Limb (tissue), 2 donors: ENCODE measurements at regions not wholly inside any gene's neighbourhood (a gene's known extent, or its start where the extent isn't known, plus 50 kb on each side); places are given as distances from the start of the nearest gene placed in this dataset.

Experiments used
- DNase-seq, 2 donors: peaks; one replicate each; pipeline ENCODE4 v3.0.0-alpha.2; 2016; ENCODE audit errors: extremely low spot score in 2 of 2

DNA sequence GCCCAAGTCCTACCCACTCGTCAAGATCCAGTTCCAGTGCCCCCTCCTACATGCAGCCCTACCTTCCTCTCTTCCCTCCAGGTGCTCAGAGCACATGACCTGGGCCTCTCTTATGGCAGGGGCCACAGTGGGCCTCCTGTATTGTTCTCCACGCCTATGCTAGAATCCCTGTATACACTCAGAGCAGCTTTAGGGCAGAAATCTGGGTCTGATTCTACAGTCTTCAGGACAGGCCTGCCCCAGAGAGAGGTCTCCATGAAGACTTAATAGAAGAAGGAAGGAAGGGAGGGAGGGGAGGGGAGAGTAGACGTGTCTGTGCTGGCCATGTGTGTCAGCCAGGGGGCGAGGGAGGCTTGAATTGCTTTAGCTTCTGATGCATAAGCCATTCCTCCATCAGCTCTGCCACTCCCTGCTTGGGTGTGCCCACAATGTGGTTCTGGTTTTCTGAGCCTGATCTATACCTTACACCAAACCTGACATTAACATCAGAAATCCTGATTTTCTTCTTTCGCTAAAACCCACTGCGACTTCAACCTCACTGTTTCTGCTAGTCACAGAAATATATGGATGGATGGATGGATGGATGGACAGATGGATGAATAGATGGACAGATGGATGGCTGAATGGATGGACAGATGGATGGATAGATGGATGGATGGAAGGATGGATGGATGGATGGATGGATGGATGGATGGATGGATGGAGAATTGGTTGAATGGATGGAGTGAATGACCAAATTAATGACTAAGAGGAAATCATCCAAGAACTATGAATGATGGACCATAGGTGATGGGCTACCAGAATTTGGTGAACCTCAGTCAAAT, 56.6 kb upstream of the PRDM11 start:
- no peak for DNase-seq

GRCh38 chr11:45090607-45091006, 55.8 kb upstream of the PRDM11 start:
- no peak for DNase-seq

DNA sequence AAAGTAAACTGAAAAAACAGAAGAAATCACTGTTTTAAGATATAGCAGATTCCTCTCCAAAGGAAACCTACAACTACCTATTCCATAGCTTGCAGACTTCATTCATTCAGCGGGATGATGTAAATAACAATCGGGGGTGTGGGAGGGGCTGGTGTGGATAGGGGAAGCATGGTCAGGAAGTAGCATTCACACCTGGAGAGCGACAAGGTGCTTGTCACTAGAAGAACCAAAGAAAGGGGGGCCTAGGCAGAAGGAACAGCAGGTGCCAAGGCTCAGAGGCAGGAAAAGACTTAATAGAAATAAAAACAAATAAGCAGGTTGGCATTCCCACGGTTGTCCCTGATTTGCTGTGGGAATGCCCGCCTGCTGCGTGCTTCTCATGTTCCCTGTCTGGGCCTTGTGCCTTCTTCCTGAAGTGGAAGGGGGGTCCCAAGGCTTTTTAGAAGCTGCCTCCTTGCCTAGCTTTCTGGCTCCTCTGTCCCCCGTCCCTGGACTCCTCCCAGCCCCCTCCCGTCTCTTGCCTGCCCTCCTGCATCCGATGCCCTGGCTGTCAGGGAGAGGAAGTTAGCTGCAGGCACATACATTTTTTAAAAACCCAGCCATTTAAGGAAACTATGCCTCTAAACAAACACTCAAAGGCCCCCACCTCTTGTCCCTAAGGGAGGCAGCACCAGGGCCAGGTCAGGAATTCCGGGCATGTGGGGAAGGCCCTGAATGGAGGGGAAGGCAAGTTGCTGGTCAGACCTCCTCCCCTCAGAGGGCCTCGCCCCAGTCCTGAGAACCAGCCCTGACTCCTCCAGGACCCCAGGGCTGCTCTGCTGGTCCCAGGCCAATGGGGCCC, 54.7 kb upstream of the PRDM11 start:
- peak in 1 of 2 donors; percentile 30 for DNase-seq

DNA sequence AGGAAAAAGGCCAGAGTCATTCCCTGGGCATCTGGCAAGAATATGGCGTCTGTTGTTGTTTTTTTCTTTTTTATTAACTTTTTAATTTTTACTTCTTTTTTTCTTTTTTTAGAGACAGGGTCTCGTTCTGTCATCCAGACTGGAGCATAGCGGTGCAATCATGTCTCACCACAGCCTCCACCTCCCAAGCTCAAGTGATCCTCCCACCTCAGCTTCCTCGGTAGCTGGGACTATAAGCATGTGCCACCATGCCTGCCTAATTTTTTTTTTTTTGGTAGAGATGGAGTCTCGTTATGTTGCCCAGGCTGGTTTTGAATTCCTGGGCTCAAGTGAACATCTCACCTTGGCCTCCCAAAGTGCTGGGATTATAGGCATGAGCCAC, 54.0 kb upstream of the PRDM11 start:
- DNase-seq, result peak in 1 of 2 donors; percentile 2

- peak in 1 of 2 donors; percentile 12 for DNase-seq
Observed at GRCh38 chr11:45092901-45093760, 53.3 kb upstream of the PRDM11 start.

GRCh38 chr11:45093761-45094455, 52.5 kb upstream of the PRDM11 start:
- DNase-seq, result peak in 1 of 2 donors; percentile 12

- peak in 1 of 2 donors; percentile 24 for DNase-seq
Observed at GRCh38 chr11:45094958-45095690, 51.3 kb upstream of the PRDM11 start.

- DNase-seq, result peak in 1 of 2 donors; percentile 11
Observed at GRCh38 chr11:45095691-45096010, 50.8 kb upstream of the PRDM11 start.

DNA sequence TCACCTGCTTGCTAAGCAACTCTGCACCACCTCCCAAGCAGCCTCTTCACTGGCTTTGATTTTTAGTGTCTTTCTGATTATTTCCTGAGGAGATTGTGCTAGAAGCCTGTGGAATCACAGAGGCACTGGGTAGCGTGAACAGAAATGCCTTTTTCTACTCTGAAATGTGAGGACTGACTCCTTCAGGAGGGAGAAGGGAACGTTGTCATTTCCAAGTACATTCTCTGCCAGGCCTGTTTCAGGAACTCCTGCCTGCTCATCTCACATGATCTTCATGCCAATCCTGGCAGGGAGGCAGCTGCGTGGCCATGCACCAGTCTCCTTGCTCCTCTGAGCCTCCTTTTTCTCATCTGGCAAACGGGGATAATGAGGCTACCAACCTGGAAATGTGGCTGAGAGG, 49.8 kb upstream of the PRDM11 start:
- peak in 1 of 2 donors; percentile 1 for DNase-seq
